PC-3 (cell line): ENCODE measurements at regions not wholly inside any gene's neighbourhood (a gene's known extent, or its start where the extent isn't known, plus 50 kb on each side); places are given as distances from the start of the nearest gene placed in this dataset.

Source experiments
- EZH2 ChIP-seq: fragments of 300-600 bp; sonication (generic); IDR thresholded peaks from one replicate; pipeline ENCODE4 v1.6.1; 2017; ENCODE audit warnings: antibody characterized with exemption, mild to moderate bottlenecking, low read length; ENCODE audit not compliant: unreplicated experiment
- EZH2phosphoT487 ChIP-seq: fragments of 300-600 bp; sonication (generic); IDR thresholded peaks from 2 replicates; pipeline ENCODE4 v1.6.1; 2018; ENCODE audit warnings: mild to moderate bottlenecking, antibody characterized with exemption, low read length, borderline replicate concordance
- TF ChIP-seq, protein P1 (sequence below): fragments of 300-600 bp; sonication (generic); conservative IDR thresholded peaks from 2 replicates; pipeline ENCODE4 v1.5.1; 2017; ENCODE audit warnings: antibody characterized with exemption, low read depth, mild to moderate bottlenecking, low read length

- TF ChIP-seq, protein P1, sequence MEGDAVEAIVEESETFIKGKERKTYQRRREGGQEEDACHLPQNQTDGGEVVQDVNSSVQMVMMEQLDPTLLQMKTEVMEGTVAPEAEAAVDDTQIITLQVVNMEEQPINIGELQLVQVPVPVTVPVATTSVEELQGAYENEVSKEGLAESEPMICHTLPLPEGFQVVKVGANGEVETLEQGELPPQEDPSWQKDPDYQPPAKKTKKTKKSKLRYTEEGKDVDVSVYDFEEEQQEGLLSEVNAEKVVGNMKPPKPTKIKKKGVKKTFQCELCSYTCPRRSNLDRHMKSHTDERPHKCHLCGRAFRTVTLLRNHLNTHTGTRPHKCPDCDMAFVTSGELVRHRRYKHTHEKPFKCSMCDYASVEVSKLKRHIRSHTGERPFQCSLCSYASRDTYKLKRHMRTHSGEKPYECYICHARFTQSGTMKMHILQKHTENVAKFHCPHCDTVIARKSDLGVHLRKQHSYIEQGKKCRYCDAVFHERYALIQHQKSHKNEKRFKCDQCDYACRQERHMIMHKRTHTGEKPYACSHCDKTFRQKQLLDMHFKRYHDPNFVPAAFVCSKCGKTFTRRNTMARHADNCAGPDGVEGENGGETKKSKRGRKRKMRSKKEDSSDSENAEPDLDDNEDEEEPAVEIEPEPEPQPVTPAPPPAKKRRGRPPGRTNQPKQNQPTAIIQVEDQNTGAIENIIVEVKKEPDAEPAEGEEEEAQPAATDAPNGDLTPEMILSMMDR, result peak; percentile 73
- TF ChIP-seq EZH2phosphoT487, result no peak
- TF ChIP-seq EZH2, result no peak
These were observed 64.2 kb downstream of the KLF4 start for GRCh38 chr9:107425101-107426025.
